Endothelial cell of umbilical vein (primary cell): ENCODE measurements at regions not wholly inside any gene's neighbourhood (a gene's known extent, or its start where the extent isn't known, plus 50 kb on each side); places are given as distances from the start of the nearest gene placed in this dataset.

ENCODE experiments used
- BruUV-seq: library from RNA; stranded (reverse); fragments of 400-500 nt; replicated peaks from 2 replicates; lab custom pipeline; 2021; lab: Mats Ljungman, UMichigan
- CTCF ChIA-PET: fragments of 300-600, 350-600 bp; sonication (Branson Sonifier 250); formaldehyde crosslinking; loops from one replicate; lab custom pipeline; 2021; ENCODE audit warnings: antibody characterized with exemption, inconsistent platforms; lab: Charles Lee
- POLR2A ChIA-PET: fragments of 300-600, 350-600 bp; sonication (Branson Sonifier 250); formaldehyde crosslinking; loops from one replicate; lab custom pipeline; 2021; ENCODE audit warnings: antibody characterized with exemption, inconsistent platforms; lab: Charles Lee
- DNase-seq: peaks from one replicate; pipeline ENCODE4 v3.0.0-alpha.2; 2011; ENCODE audit warnings: low read depth, low spot score
- FAIRE-seq: peaks from 2 replicates; lab custom pipeline; 2011; peaks lifted over from hg19 to GRCh38; lab: Jason Lieb, UNC
- H2AFZ ChIP-seq: 2 replicates; pipeline ENCODE4 v1.6.0; 2012; ENCODE audit warnings: low read depth, low read length, control low read depth, inconsistent platforms
- H3K27ac ChIP-seq: 2 replicates; pipeline ENCODE4 v1.5.1; 2011; ENCODE audit warnings: low read depth, mild to moderate bottlenecking, control low read depth, low read length, moderate library complexity; ENCODE audit not compliant: insufficient read depth
- H3K27me3 ChIP-seq, 2 experiments: 2 replicates each; pipeline versions ENCODE4 v1.6.0 to v1.6.1; 2011; ENCODE audit warnings: low read length in 2 of 2, mixed read lengths in 1 of 2; ENCODE audit not compliant: control insufficient read depth in 2 of 2, insufficient read depth in 2 of 2
- H3K36me3 ChIP-seq, 2 experiments: 2 replicates in 1 of 2; 3 replicates in 1 of 2; pipeline ENCODE4 v1.5.1; 2011; ENCODE audit warnings: low read length in 2 of 2, mild to moderate bottlenecking in 1 of 2, moderate library complexity in 1 of 2; ENCODE audit not compliant: control insufficient read depth in 2 of 2, insufficient read depth in 2 of 2; ENCODE audit errors: extremely low read depth in 1 of 2
- H3K4me1 ChIP-seq: 3 replicates; pipeline ENCODE4 v1.5.1; 2011; ENCODE audit warnings: mild to moderate bottlenecking, low read length; ENCODE audit not compliant: control insufficient read depth, insufficient read depth; ENCODE audit errors: extremely low read depth
- H3K4me2 ChIP-seq: 2 replicates; pipeline ENCODE4 v1.6.1; 2011; ENCODE audit warnings: low read length, control low read depth, mixed read lengths; ENCODE audit not compliant: insufficient read depth
- H3K4me3 ChIP-seq, 3 experiments: fragments of 200-600 bp in 1 of 3; sonication (generic), shearing (Covaris generic) in 1 of 3; replicated peaks in 1 of 3; 2 replicates each; pipeline ENCODE4 v1.5.1; 2011 to 2016; ENCODE audit warnings: control low read depth in 3 of 3, low read length in 3 of 3, mild to moderate bottlenecking in 2 of 3, inconsistent platforms in 1 of 3, low read depth in 1 of 3, moderate library complexity in 1 of 3; ENCODE audit not compliant: insufficient read depth in 1 of 3
- H3K79me2 ChIP-seq: 2 replicates; pipeline ENCODE4 v1.6.0; 2012; ENCODE audit warnings: low read length, inconsistent platforms; ENCODE audit not compliant: control insufficient read depth, insufficient read depth
- H3K9ac ChIP-seq: replicated peaks from 2 replicates; pipeline ENCODE3; 2011; ENCODE audit warnings: low read length, control low read depth; ENCODE audit not compliant: insufficient read depth; ENCODE audit errors: extremely low read depth
- H3K9me1 ChIP-seq: replicated peaks from 3 replicates; pipeline ENCODE4 v1.6.0; 2011; ENCODE audit warnings: mild to moderate bottlenecking, low read length; ENCODE audit not compliant: control insufficient read depth, insufficient read depth; ENCODE audit errors: extremely low read depth
- H3K9me3 ChIP-seq: replicated peaks from 2 replicates; pipeline ENCODE4 v1.5.1; 2012; ENCODE audit warnings: low read length, inconsistent platforms; ENCODE audit not compliant: control insufficient read depth, insufficient read depth
- H4K20me1 ChIP-seq: replicated peaks from 2 replicates; pipeline ENCODE3; 2011; ENCODE audit warnings: mild to moderate bottlenecking, low read length; ENCODE audit not compliant: control insufficient read depth, insufficient read depth; ENCODE audit errors: extremely low read depth
- CTCF ChIP-seq, 2 donors: IDR thresholded peaks; 1 replicate in 1 of 2; 2 replicates in 1 of 2; pipeline ENCODE4 v1.5.1; 2011; ENCODE audit warnings: low read length in 2 of 2, mild to moderate bottlenecking in 2 of 2, moderate library complexity in 2 of 2, control low read depth in 1 of 2, inconsistent platforms in 1 of 2, low read depth in 1 of 2; ENCODE audit not compliant: insufficient read depth in 1 of 2; ENCODE audit errors: extremely low read depth in 1 of 2
- EZH2 ChIP-seq: IDR thresholded peaks from 2 replicates; pipeline ENCODE4 v1.6.1; 2012; ENCODE audit warnings: borderline replicate concordance, low read depth, mild to moderate bottlenecking, moderate library complexity, low read length, inconsistent platforms; ENCODE audit not compliant: severe bottlenecking
- FOS ChIP-seq: IDR thresholded peaks from 2 replicates; pipeline ENCODE4 v1.6.1; 2011; ENCODE audit warnings: mild to moderate bottlenecking, low read length, moderate library complexity, borderline replicate concordance; ENCODE audit not compliant: insufficient read depth
- GATA2 ChIP-seq: IDR thresholded peaks from 2 replicates; pipeline ENCODE4 v1.7.0; 2011; ENCODE audit warnings: low read depth, mild to moderate bottlenecking, moderate library complexity, mixed read lengths, low read length; ENCODE audit not compliant: insufficient read length, insufficient read depth
- JUN ChIP-seq: IDR thresholded peaks from 2 replicates; pipeline ENCODE4 v1.6.1; 2011; ENCODE audit warnings: borderline replicate concordance, low read depth; ENCODE audit not compliant: insufficient read length, insufficient read depth
- MAX ChIP-seq: IDR thresholded peaks from 2 replicates; pipeline ENCODE4 v1.6.1; 2011; ENCODE audit not compliant: insufficient read depth, insufficient read length
- MYC ChIP-seq: IDR thresholded peaks from one replicate; pipeline ENCODE4 v1.6.1; 2011; ENCODE audit warnings: mild to moderate bottlenecking, low read depth, low read length
- POLR2A ChIP-seq: IDR thresholded peaks from 2 replicates; pipeline ENCODE4 v1.6.1; 2012; ENCODE audit warnings: low read depth, mild to moderate bottlenecking, control low read depth, low read length
- POLR2AphosphoS5 ChIP-seq: IDR thresholded peaks from 2 replicates; pipeline ENCODE4 v1.6.1; 2012; ENCODE audit warnings: low read depth, mild to moderate bottlenecking, control low read depth, low read length, moderate library complexity; ENCODE audit not compliant: insufficient read depth
- dilution Hi-C: fragments of 300-500 bp; cut with MboI; formaldehyde crosslinking; loops from one replicate; pipeline ENCODE4 v1.15.0; 2019; ENCODE audit warnings: low sequenced_read_pairs; ENCODE audit not compliant: extremely low pct_ligation_motif_present
- intact Hi-C: fragments of 100-400 bp; cut with micrococcal nuclease; formaldehyde crosslinking; loops from one replicate; pipeline ENCODE4 v1.10.0; 2022

- H3K79me2 ChIP-seq: no peaks in the 10 kb centered on the region
- H3K27ac ChIP-seq: peak overlapping the region; percentile 48
- TF ChIP-seq CTCF (IDR thresholded peaks at IDR 0.05; ENCODE audit: extremely low read depth in 1 of 2, insufficient read depth in 1 of 2, low read depth in 1 of 2, low read length in 2 of 2): no peak
- TF ChIP-seq POLR2A: no peak
- TF ChIP-seq JUN: peak; percentile 23
- peak; percentile 77 for TF ChIP-seq GATA2
- TF ChIP-seq MYC: no peak
- TF ChIP-seq EZH2: no peak
- TF ChIP-seq FOS: no peak
- no peak for TF ChIP-seq POLR2AphosphoS5
- TF ChIP-seq MAX: no peak
- dilution Hi-C loops: no loop called here
- no peak overlapping the region for H3K4me3 ChIP-seq
- POLR2A ChIA-PET: no interaction called here
- intact Hi-C loops: loop anchor here (1.0 to 5.0 kb wide), 3 partner anchors 8 to 58 kb away; partner anchors contain the start of gene BBS12
- no peak overlapping the region for H2AFZ ChIP-seq
- H4K20me1 ChIP-seq: no peaks in the 10 kb centered on the region
- FAIRE-seq: no peak
- no peaks in the 10 kb centered on the region for H3K9me3 ChIP-seq
- no peak overlapping the region for H3K9ac ChIP-seq
- no peaks in the 10 kb centered on the region for H3K27me3 ChIP-seq
- BruUV-seq: no TSS peak
- no peaks in the 10 kb centered on the region for H3K36me3 ChIP-seq
- H3K4me2 ChIP-seq: peak overlapping the region; percentile 60
- H3K9me1 ChIP-seq: no peaks in the 10 kb centered on the region
- peak; percentile 57 for DNase-seq
- H3K4me1 ChIP-seq: peaks cover 38% of the 10 kb centered on the region
- CTCF ChIA-PET: interaction anchor here (1.0 to 1.4 kb wide), 2 partner anchors 8 to 43 kb away, joined by 3 to 5 read pairs; no protein-coding TSS in a partner anchor
Observed at GRCh38 chr4:122674371-122674770, 53.5 kb upstream of the IL21 start.
